NCI-H128 (cell line): ENCODE measurements at regions not wholly inside any gene's neighbourhood (a gene's known extent, or its start where the extent isn't known, plus 50 kb on each side); places are given as distances from the start of the nearest gene placed in this dataset.
"Not testable (repeated sequence)": the region's sequence is repeated elsewhere in the genome, so short reads cannot be mapped to it uniquely, and the experiment has no call there.

Experiments
- DNase-seq: peaks from one replicate; lab custom pipeline; 2025; ENCODE audit not compliant: unreplicated experiment; lab: John Stamatoyannopoulos, UW

DNA sequence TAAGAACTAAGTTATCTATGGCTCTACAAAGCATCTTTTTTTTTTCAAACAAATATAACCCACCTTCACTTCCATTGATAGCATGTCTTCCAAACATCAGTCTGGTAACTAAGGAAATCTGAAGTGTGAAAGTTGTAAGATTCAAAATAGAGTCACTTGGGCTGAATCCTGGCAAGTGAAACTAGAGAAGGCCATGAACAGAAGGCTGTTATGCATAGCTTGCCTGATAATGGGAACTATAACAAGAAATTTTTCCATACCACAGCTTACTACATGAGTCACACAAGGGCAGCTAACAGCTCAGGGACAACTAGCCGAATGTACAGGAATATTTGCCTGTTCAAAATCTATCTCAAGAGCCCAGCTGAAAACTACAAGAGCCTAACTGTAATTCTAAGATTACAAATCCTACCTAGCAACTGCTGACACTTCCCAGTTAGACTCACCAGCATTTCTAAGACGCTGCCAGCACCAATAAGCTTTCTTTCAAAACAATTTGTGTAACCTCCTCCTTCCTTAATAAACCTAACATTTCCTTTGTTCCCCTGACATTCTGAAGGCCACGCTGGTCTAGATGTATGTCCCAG lies 1066.5 kb downstream of the PLOD2 start:
- DNase-seq = no peak

- not testable (repeated sequence) for DNase-seq
These were observed 1049.8 kb downstream of the PLOD2 start for GRCh38 chr3:145111141-145111540.

GRCh38 chr3:145116769-145117168 lies 1044.2 kb downstream of the PLOD2 start:
- DNase-seq = no peak

GRCh38 chr3:145118303-145118702 lies 1042.7 kb downstream of the PLOD2 start:
- no peak for DNase-seq

- DNase-seq = no peak
These were observed 1035.9 kb downstream of the PLOD2 start for GRCh38 chr3:145124900-145125678.

DNA sequence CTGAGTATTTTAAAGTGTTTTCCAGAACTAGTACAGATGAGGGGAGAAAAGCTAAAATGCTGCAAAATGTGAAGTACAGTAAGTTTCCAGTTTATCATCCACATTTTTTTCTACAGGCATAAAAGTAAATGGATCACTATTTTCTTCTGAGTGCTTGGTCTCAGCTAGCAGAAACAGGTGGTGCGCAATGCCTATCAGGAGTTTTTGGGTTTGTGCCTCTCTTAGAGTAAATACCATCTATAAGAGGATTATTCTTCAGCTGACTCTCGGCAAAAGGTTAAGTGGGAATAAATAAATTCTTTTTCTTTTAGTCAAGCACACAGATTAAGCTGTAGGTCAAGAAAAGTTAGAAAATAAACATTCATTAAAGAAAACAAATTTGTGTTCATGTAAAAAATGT lies 1027.7 kb downstream of the PLOD2 start:
- DNase-seq = no peak

GRCh38 chr3:145134738-145135137 lies 1026.2 kb downstream of the PLOD2 start:
- DNase-seq = no peak

GRCh38 chr3:145144361-145144760 lies 1016.6 kb downstream of the PLOD2 start:
- DNase-seq = no peak

DNA sequence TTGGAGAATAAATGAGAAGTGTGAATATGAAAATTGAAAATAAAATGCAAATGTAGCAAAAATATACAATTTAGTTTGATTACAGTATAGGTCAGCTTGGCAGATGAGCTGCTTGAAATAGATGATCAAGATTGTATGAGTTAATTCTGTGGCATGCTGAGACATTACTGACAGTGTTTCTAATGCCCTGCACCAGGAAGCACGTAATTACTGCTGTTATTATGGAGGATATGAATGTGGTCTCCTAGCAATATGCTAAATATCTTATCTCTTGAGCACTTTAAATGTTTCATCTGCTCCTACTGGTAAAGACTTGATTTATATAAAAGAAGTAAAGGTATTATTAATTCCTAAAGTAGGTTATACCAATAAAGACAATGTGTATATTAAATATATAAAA lies 1015.5 kb downstream of the PLOD2 start:
- DNase-seq = no peak

- no peak for DNase-seq
These were observed 1001.3 kb downstream of the PLOD2 start for GRCh38 chr3:145159640-145160039.

DNA sequence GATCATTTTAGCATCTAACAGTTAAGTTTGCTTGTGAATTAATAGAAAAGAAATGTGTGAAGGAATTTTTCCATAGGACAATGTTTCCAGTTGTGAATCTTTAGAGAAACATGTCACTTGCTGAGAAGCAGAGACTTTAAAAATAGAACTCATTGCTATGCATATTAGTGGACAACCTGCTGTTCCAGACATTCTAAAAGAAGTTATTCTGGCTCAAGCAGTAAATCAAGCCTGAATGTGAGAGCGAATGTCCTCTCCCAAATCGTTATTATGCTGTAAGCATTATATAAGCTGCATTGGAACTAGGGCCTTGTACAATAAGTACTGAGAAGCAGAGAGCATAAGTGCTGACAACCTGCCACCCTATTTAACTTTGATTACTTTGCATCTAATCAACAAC lies 990.9 kb downstream of the PLOD2 start:
- DNase-seq = no peak

- DNase-seq = no peak
These were observed 985.4 kb downstream of the PLOD2 start for GRCh38 chr3:145175626-145176025.

GRCh38 chr3:145176907-145177306 lies 984.1 kb downstream of the PLOD2 start:
- no peak for DNase-seq

DNA sequence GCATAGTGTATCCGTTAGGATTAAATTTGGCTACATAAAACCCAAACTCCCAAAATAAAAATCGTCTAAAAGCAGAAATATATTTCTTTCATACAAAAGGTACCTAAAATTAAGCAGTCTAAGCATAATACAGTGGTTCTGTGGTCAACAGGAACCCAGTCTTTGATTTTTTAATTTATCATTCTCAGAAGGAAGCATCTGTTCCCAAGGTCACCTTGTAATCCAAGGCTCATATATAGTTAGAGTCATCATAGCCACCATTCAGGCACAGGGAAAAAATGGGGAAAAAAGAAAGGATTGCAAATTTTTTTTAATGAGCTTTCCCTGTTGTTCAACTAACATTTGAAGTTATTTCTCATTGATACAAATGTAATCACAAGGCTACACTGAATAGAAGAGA lies 983.2 kb downstream of the PLOD2 start:
- no peak for DNase-seq

DNA sequence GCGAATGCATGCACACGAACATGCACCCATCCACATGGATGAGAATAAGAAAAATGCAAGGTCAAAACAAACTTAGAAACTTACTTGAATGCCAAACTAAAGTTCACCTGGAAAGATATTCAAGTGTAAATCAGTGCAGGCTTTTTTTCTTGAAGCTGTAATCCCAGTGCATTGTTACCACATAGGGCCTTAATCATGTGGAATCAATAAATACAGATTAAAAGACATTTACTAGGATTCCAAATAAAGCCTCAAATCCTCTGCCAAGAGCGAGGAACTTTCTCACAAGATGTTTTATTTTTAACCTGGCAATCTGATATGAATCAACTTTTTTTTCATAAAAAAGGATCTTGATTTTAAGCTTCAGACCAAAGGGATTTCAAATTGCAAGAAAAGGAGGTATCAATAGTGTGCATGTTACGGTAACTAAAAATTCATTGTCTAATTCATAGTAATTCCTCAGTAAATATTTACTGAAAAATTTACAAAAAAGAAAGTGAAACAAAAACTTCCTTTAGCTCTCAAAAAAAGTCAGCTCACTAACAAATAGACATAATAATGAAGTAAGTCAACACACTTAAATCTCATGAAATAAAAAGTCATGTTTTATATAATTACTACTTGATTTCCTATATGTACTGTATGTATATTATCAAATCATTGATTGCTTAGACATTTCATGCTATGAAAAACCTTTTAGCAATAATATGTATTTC lies 978.6 kb downstream of the PLOD2 start:
- DNase-seq = no peak

DNA sequence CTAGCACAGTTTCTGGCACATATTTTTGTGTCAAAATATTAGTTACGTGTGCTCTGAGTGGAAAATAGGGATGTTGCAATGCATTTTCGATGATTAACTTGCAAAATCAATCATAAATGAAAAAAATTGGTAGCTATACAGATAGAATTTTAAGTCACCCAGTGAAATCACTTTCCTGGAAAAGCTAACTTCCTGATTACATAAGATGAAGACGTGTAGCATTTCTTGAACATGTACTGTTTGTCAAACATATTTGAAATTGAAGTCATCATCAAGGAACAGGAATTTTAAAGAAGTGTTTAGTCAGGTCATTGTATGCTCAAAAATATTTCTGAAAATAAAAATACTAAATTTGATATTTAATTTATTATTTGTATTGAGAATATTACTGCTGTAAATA lies 977.7 kb downstream of the PLOD2 start:
- DNase-seq = no peak

GRCh38 chr3:145188079-145188770 lies 972.8 kb downstream of the PLOD2 start:
- no peak for DNase-seq

GRCh38 chr3:145190138-145190537 lies 970.8 kb downstream of the PLOD2 start:
- no peak for DNase-seq

DNA sequence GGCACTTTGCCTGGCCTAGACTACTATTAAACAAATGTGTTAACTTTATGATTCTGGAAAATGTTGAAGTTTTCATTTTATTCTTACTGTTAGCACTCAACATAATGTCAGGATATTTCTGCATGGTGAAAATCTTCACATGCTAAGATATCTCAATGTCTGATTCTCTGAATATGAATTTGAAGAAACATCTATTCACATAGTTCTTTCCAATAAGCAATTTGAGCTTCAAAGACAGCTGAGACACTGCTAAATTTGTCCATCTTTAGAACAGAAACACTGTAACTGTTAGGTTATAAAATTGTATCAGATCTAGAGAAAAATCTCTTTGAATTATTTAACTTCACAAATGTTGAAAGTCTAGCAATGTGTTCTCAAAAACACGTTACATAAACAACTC lies 970.2 kb downstream of the PLOD2 start:
- DNase-seq = no peak

DNA sequence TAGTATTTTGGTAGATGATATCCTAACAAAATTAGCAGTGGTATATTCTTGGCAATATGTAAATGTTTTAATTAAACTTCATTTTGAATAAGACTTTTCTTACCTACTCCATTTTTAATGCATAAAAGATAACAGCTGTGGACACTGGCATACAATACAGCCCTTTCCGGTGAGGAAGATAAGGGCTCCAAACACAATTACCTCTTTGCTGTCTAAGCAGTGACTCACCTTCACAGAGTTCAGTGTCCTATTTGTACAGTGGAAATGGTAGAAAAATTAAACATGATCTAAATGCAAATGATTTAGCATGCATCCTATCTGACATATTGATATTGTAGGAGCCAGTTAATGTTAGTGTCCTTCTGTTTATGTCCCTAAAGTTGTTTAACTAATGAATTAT lies 969.4 kb downstream of the PLOD2 start:
- no peak for DNase-seq

GRCh38 chr3:145197051-145197820 lies 963.7 kb downstream of the PLOD2 start:
- DNase-seq = no peak
